Body of pancreas (tissue), 4 donors: ENCODE measurements at regions not wholly inside any gene's neighbourhood (a gene's known extent, or its start where the extent isn't known, plus 50 kb on each side); places are given as distances from the start of the nearest gene placed in this dataset. TPM values are rescaled to one million over a fixed set of nuclear protein-coding genes. Genes with fewer than 3 reads are reported as not detected.

Experiments used
- ATAC-seq: fragments of 150-250 bp; one replicate; pipeline ENCODE4 v1.9.1; 2016
- DNase-seq, 4 donors: peaks; one replicate each; pipeline ENCODE4 v3.0.0-alpha.2; 2019
- H3K27ac ChIP-seq, 4 donors: fragments of 200-600 bp; sonication (generic); 1 replicate in 3 of 4; 2 replicates in 1 of 4; pipeline versions ENCODE4 v1.5.1 to v1.6.1; 2016 to 2019; ENCODE audit warnings: mild to moderate bottlenecking in 1 of 4, mixed read lengths in 1 of 4, moderate library complexity in 1 of 4
- H3K27me3 ChIP-seq, 2 donors: fragments of 200-600 bp; sonication (generic); one replicate each; pipeline ENCODE4 v1.6.0; 2016; ENCODE audit warnings: mild to moderate bottlenecking in 1 of 2
- H3K36me3 ChIP-seq, 2 donors: fragments of 200-600 bp; sonication (generic); replicated peaks in 1 of 2; 2 replicates each; pipeline ENCODE4 v1.5.1; 2016; ENCODE audit warnings: low read depth in 2 of 2; ENCODE audit not compliant: insufficient read depth in 1 of 2
- H3K4me1 ChIP-seq: fragments of 200-600 bp; sonication (generic); one replicate; pipeline ENCODE4 v1.6.0; 2016
- H3K4me3 ChIP-seq, 2 donors: fragments of 200-600 bp; sonication (generic); 1 replicate in 1 of 2; 2 replicates in 1 of 2; pipeline ENCODE4 v1.5.1; 2016 to 2019
- H3K9me3 ChIP-seq, 3 donors: fragments of 200-600 bp; sonication (generic); 1 replicate in 2 of 3; 2 replicates in 1 of 3; pipeline ENCODE4 v1.5.1; 2016
- POLR2A ChIP-seq, 3 donors: fragments of 450-650 bp; IDR thresholded peaks; one replicate each; pipeline ENCODE4 v1.6.1; 2016; ENCODE audit warnings: antibody characterized with exemption in 3 of 3, mild to moderate bottlenecking in 2 of 3
- WGBS, 2 donors: methylation state at CpG; one replicate each; pipeline ENCODE4 v1.1.5; 2017; 5-methylcytosine and 5-hydroxymethylcytosine counted together
- intact Hi-C: fragments of 100-400 bp; cut with DNase I; formaldehyde crosslinking; loops from one replicate; pipeline ENCODE4 v1.15.1; 2023
- small RNA-seq: library from RNA; depleted of rRNA; stranded (forward); fragments of <200 nt; gene quantifications from one replicate; pipeline ENCODE3, GENCODE V24; 2016
- TF ChIP-seq, protein P1 (sequence below), 7 experiments: fragments of 450-650 bp in 4 of 7; fragments of 200-600 bp in 3 of 7; sonication (generic) in 3 of 7; IDR thresholded peaks; one replicate each; pipeline ENCODE4 v1.5.1; 2016 to 2019; ENCODE audit warnings: antibody characterized with exemption in 7 of 7

DNA sequence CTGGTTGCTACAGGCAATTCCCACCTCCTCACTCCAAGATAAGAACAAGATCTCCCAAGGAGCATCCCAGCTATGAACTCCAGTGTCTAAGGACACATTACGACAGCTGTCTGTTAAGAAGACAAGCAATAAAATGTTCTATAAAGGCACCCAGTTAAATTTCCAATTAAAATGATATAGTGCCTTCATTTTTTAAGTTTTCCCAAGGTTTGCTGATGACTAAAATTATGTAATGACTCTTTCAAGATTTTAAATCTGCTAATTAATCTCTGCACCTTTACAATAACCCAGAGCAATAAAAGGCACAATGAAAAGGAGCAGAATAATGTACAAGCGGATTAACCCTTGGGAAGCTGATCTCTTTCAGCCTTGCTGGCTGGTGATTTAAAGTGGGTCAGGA lies 61.6 kb upstream of the REG3G start:
- Histone ChIP-seq H3K27me3 (no peaks in the 10 kb centered on the region), H3K27ac (no peak overlapping the region), H3K4me1 (no peaks in the 10 kb centered on the region), H3K9me3 (no peaks in the 10 kb centered on the region), H3K36me3 (no peaks in the 10 kb centered on the region), H3K4me3 (no peak overlapping the region)
- DNase-seq (no peak), ATAC-seq (no peak)
- 83 to 86% methylated on average over 2 of the region's 2 CpGs for WGBS, 2 donors
- TF ChIP-seq, protein P1, sequence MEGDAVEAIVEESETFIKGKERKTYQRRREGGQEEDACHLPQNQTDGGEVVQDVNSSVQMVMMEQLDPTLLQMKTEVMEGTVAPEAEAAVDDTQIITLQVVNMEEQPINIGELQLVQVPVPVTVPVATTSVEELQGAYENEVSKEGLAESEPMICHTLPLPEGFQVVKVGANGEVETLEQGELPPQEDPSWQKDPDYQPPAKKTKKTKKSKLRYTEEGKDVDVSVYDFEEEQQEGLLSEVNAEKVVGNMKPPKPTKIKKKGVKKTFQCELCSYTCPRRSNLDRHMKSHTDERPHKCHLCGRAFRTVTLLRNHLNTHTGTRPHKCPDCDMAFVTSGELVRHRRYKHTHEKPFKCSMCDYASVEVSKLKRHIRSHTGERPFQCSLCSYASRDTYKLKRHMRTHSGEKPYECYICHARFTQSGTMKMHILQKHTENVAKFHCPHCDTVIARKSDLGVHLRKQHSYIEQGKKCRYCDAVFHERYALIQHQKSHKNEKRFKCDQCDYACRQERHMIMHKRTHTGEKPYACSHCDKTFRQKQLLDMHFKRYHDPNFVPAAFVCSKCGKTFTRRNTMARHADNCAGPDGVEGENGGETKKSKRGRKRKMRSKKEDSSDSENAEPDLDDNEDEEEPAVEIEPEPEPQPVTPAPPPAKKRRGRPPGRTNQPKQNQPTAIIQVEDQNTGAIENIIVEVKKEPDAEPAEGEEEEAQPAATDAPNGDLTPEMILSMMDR (IDR thresholded peaks at IDR 0.05), result no peak
- TF ChIP-seq POLR2A (IDR thresholded peaks at IDR 0.05), result no peak
- intact Hi-C loops, result no loop called here

DNA sequence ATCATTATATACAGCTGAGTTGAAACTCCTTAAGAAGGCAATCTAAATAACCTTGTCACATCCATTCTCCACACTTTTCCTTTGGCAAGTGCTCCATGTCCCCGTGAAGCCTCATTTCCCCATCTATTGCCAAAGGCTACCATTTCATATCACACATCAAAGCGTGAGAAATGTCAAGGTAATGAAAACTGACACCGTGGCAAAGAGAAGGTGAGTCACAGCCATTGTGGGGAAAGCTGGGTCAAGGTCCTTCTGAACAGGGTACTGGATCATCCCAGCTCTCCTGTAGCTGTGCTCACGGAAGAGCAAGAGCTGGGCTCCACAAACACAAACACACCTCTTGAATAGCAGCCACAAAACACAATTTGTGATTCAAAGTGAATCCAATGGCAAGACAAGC lies 58.2 kb upstream of the REG3G start:
- ATAC-seq (no peak), DNase-seq (peak in 2 of 4 donors; percentile 3 to 25)
- Histone ChIP-seq H3K36me3 (no peaks in the 10 kb centered on the region), H3K27ac (no peak overlapping the region), H3K27me3 (no peaks in the 10 kb centered on the region), H3K4me3 (no peak overlapping the region), H3K4me1 (no peaks in the 10 kb centered on the region), H3K9me3 (peaks cover 0 to 2% (median 0%) of the 10 kb centered on the region in 3 donors)
- WGBS, 2 donors, result 31 to 38% methylated on average over 4 of the region's 4 CpGs
- intact Hi-C loops, result no loop called here
- TF ChIP-seq POLR2A (IDR thresholded peaks at IDR 0.05), result no peak
- TF ChIP-seq, protein P1 (IDR thresholded peaks at IDR 0.05), result no peak

DNA sequence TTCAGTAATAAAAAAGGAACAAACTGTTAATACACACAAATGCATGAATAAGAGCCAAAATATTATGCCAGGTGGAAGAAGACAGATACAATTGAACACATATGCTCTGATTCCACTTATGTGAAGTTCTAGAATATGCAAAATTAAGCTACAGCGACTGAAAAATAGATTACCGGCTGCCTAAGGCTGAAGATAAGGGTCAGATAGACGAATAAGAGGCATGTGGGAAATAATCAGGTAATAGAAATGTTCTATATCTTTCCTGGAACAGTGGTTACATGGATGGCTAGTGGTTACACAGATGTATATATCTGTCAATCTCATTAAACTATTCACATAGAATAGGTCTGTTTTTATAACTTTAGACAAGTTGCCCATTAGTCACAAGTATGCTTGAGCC lies 51.9 kb upstream of the REG3G start:
- intact Hi-C loops, result no loop called here
- no peaks in the 10 kb centered on the region for H3K27me3 ChIP-seq
- H3K4me3 ChIP-seq, result no peak overlapping the region
- no peak for TF ChIP-seq POLR2A (IDR thresholded peaks at IDR 0.05)
- TF ChIP-seq, protein P1 (IDR thresholded peaks at IDR 0.05), result no peak
- H3K36me3 ChIP-seq, result no peaks in the 10 kb centered on the region
- ATAC-seq, result no peak
- DNase-seq, result no peak
- H3K9me3 ChIP-seq, result peaks cover 0 to 2% (median 0%) of the 10 kb centered on the region in 3 donors
- no peak overlapping the region for H3K27ac ChIP-seq
- WGBS, 2 donors, result 69 to 74% methylated on average over 3 of the region's 3 CpGs
- H3K4me1 ChIP-seq, result no peaks in the 10 kb centered on the region

Small RNA genes lying in the stretch of these regions (small RNA-seq; reads per million reads assigned to genes)
- gene RNU6-812P, result not detected
- not detected for gene RNU6-827P
